ENCODE measurements at regions not wholly inside any gene's neighbourhood (a gene's known extent, or its start where the extent isn't known, plus 50 kb on each side); places are given as distances from the start of the nearest gene placed in this dataset.

- no peak for TF ChIP-seq CTCF (IDR thresholded peaks at IDR 0.05; ENCODE audit: insufficient read depth, low read length, poor library complexity, severe bottlenecking)
- no peak for TF ChIP-seq EZH2phosphoT487 (conservative IDR thresholded peaks at IDR 0.05; ENCODE audit: low read length)
These were observed 75.2 kb upstream of the CITED2 start for GRCh38 chr6:139449611-139450000.
